ENCODE measurements at regions not wholly inside any gene's neighbourhood (a gene's known extent, or its start where the extent isn't known, plus 50 kb on each side); places are given as distances from the start of the nearest gene placed in this dataset.

DNA sequence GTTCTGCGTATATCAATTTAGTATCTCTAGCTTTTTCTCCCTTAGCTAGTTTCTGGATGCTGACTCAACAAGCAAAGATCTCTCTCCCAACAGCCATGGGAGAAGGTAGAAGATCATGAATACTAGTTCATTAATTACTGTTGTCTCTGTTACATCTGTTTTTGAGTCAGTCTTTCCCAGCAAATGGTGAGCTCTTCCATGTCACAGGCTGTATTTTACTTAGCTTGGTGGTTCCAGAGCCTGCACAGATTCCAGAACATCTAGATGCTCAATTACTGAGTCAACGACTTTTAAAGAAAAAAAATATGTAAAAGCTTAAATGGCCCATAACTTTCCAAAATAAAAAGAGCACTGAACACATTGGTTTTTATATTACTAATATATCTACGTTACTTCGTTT is 307.2 kb downstream of the NSG2 start:
- no peak for DNase-seq (ENCODE audit: low read depth)
- TF ChIP-seq, protein P1, sequence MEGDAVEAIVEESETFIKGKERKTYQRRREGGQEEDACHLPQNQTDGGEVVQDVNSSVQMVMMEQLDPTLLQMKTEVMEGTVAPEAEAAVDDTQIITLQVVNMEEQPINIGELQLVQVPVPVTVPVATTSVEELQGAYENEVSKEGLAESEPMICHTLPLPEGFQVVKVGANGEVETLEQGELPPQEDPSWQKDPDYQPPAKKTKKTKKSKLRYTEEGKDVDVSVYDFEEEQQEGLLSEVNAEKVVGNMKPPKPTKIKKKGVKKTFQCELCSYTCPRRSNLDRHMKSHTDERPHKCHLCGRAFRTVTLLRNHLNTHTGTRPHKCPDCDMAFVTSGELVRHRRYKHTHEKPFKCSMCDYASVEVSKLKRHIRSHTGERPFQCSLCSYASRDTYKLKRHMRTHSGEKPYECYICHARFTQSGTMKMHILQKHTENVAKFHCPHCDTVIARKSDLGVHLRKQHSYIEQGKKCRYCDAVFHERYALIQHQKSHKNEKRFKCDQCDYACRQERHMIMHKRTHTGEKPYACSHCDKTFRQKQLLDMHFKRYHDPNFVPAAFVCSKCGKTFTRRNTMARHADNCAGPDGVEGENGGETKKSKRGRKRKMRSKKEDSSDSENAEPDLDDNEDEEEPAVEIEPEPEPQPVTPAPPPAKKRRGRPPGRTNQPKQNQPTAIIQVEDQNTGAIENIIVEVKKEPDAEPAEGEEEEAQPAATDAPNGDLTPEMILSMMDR (IDR thresholded peaks at IDR 0.05; ENCODE audit: low read depth, low read length, missing control alignments): no peak
- H3K4me3 ChIP-seq (ENCODE audit: low read depth, low read length): no peak overlapping the region

DNA sequence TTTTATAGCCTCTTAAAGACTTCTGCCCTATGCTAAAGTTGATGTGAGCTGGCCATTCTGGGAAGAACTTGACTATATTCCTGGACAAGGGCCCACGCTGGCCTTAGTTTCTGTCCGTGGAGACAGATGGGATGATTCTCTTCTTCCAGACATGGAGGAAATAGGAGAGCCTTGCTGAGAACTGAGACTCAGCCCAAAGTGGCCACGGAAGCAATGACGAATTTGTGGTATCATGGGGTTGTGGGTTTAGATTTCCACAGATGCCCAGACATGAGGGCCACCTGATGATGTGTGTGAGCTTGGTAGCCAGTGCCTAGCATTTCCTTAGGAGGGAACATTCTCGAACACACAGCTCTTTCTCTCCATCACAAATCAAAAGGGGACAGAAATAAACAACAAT is 309.1 kb downstream of the NSG2 start:
- TF ChIP-seq, protein P1 (IDR thresholded peaks at IDR 0.05; ENCODE audit: low read depth, low read length, missing control alignments): no peak
- H3K4me3 ChIP-seq (ENCODE audit: low read depth, low read length): no peak overlapping the region
- no peak for DNase-seq (ENCODE audit: low read depth)

DNA sequence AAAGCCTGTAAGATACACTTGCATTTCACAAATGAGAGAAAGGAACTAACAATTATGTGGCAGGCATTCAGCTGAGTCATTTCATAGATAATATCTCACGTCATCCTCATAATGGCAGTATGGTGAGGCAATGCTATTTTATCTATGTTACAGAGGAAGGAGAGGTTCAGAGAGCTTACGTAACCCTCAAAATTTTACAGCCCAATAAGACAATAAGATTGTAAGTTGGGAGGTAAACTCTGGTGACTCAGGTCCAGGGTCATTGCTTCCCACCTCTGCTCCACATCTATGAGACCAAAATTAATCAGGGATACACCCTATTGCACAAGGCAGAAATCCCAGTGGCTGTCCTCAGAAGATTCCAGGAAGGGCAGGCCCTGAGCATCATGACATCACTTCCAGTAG is 309.7 kb downstream of the NSG2 start:
- no peak overlapping the region for H3K4me3 ChIP-seq (ENCODE audit: low read depth, low read length)
- DNase-seq (ENCODE audit: low read depth): no peak
- TF ChIP-seq, protein P1 (IDR thresholded peaks at IDR 0.05; ENCODE audit: low read depth, low read length, missing control alignments): no peak

DNA sequence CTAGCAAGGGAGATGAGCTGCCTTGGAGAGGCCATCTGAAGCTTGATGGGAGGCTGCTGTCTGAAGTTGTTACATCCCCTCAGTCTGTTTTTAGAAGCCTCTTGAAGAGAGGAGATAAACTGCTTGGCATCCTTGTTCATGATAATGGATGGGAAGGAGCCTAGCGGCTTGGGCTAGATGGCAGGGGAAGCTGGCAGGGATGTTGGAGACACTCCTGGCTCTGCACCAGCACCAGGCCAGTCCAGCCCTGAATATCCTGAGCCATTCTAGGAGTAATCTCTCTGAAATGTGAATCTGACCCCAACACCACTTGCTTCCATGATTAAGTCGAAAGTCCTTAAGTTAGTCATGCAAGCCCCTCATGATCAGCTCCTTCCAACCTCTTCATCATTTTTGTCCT is 310.5 kb downstream of the NSG2 start:
- no peak for DNase-seq (ENCODE audit: low read depth)
- no peak overlapping the region for H3K4me3 ChIP-seq (ENCODE audit: low read depth, low read length)
- TF ChIP-seq, protein P1 (IDR thresholded peaks at IDR 0.05; ENCODE audit: low read depth, low read length, missing control alignments): no peak

DNA sequence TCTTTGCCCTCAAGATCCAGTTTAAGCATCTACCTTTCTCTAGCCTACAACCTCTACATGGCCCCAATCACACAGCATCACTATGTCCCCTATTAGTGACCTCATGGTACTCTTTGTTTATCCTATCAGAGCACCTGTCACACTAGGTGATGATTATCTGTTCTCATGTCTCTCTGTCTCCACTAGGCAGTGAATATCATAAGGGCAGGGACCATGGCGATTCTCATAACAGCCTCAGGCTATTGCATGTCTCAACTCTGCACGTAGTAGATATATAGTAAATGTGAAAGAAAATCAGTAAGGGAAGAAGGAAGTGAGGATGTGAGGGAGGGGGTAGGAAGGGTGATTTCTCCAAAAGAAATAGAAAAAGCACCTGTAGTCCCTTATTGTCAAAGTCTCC is 311.0 kb downstream of the NSG2 start:
- no peak for DNase-seq (ENCODE audit: low read depth)
- TF ChIP-seq, protein P1 (IDR thresholded peaks at IDR 0.05; ENCODE audit: low read depth, low read length, missing control alignments): no peak
- H3K4me3 ChIP-seq (ENCODE audit: low read depth, low read length): no peak overlapping the region

DNA sequence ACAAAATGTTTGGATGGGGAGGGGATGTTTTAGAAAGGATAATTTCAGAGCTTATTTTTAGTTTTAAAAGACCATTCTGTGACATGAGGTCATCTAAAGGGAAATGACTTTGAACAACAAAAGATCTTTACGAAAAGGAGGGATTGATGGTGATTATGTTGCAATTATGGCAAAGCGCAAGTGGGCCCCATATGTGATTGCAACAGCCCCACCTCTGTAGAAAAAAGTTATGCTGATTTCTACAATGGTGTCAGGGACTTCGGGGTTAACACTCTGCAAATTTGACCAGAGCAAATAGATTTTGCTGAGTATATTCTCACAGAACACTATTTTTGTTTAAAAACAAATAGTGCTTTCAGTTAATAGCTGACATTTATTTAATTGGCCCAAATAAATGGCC is 312.8 kb downstream of the NSG2 start:
- DNase-seq (ENCODE audit: low read depth): no peak
- TF ChIP-seq, protein P1 (IDR thresholded peaks at IDR 0.05; ENCODE audit: low read depth, low read length, missing control alignments): no peak
- H3K4me3 ChIP-seq (ENCODE audit: low read depth, low read length): no peak overlapping the region

DNA sequence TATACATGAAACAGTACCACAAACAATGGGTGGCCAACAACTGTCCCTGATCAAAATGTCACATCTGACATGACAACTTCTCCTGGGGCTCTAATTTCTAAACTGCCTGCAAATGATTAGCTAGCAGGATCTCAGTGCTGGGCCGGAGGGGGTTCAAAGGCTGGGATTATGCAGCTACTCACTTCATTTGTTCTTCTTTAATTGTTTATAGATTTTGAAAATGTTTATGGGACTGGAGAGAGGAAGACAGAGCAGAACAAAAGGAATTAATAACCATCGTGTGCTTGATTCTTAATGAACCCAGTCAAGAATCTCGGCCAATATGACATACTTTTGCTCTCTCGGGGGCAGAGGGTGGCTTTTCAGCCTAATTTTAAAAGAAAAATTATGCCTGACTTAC is 313.6 kb downstream of the NSG2 start:
- no peak overlapping the region for H3K4me3 ChIP-seq (ENCODE audit: low read depth, low read length)
- no peak for DNase-seq (ENCODE audit: low read depth)
- TF ChIP-seq, protein P1 (IDR thresholded peaks at IDR 0.05; ENCODE audit: low read depth, low read length, missing control alignments): no peak

All from GM12864 (cell line).